ENCODE measurements at regions not wholly inside any gene's neighbourhood (a gene's known extent, or its start where the extent isn't known, plus 50 kb on each side); places are given as distances from the start of the nearest gene placed in this dataset.

- TF ChIP-seq CEBPB (IDR thresholded peaks at IDR 0.05) (no peak), REST (IDR thresholded peaks at IDR 0.05) (no peak), CTCF (IDR thresholded peaks at IDR 0.05) (no peak), POLR2A (IDR thresholded peaks at IDR 0.05; ENCODE audit: low read length) (no peak), CHD4 (IDR thresholded peaks at IDR 0.05; ENCODE audit: borderline replicate concordance) (no peak), JUN (IDR thresholded peaks at IDR 0.05) (no peak), E2F6 (IDR thresholded peaks at IDR 0.05; ENCODE audit: borderline replicate concordance, low read depth) (no peak), EP300 (IDR thresholded peaks at IDR 0.05) (no peak), ESRRA (IDR thresholded peaks at IDR 0.05; ENCODE audit: borderline replicate concordance, low read length) (no peak), NR3C1 (IDR thresholded peaks at IDR 0.05) (no peak), MAZ (IDR thresholded peaks at IDR 0.05; ENCODE audit: borderline replicate concordance, low read depth, low read length) (no peak), BCL3 (IDR thresholded peaks at IDR 0.05) (no peak), GATA3 (IDR thresholded peaks at IDR 0.05; ENCODE audit: borderline replicate concordance) (no peak), RCOR1 (IDR thresholded peaks at IDR 0.05; ENCODE audit: low read depth, low read length) (no peak)
Observed at GRCh38 chr13:37338726-37339385, 233.4 kb upstream of the CSNK1A1L start.
